CD4-positive, alpha-beta T cell (primary cell): ENCODE measurements at regions not wholly inside any gene's neighbourhood (a gene's known extent, or its start where the extent isn't known, plus 50 kb on each side); places are given as distances from the start of the nearest gene placed in this dataset.

Experiments
- ATAC-seq: fragments of 200-7000 bp; cut with Tn5 transposase; one replicate; pipeline ENCODE4 v1.10.0; 2022; ENCODE audit warnings: mild to moderate bottlenecking; ENCODE audit not compliant: poor library complexity
- CTCF ChIA-PET: fragments of 350-600 bp; sonication (Branson Sonifier 250); formaldehyde crosslinking; loops from one replicate; lab custom pipeline; 2021; ENCODE audit warnings: antibody characterized with exemption, inconsistent platforms; lab: Charles Lee
- POLR2A ChIA-PET: fragments of 350-600 bp; sonication (Branson Sonifier 250); formaldehyde crosslinking; loops from one replicate; lab custom pipeline; 2021; ENCODE audit warnings: antibody characterized with exemption, inconsistent platforms; lab: Charles Lee
- DNase-seq, 14 experiments: peaks; one replicate each; pipeline ENCODE4 v3.0.0-alpha.2; 2013 to 2020; ENCODE audit warnings: mixed read lengths in 2 of 14
- H3K27ac ChIP-seq, 2 donors: one replicate each; pipeline versions ENCODE4 v1.5.1 to v1.7.0; 2013; ENCODE audit warnings: low read length in 2 of 2, low read depth in 1 of 2, mild to moderate bottlenecking in 1 of 2
- H3K27me3 ChIP-seq, 2 experiments: 1 replicate in 1 of 2; 2 replicates in 1 of 2; pipeline versions ENCODE4 v1.6.1 to v1.7.0; 2013; ENCODE audit warnings: low read length in 2 of 2, control low read depth in 1 of 2, mild to moderate bottlenecking in 1 of 2, moderate library complexity in 1 of 2; ENCODE audit not compliant: insufficient read depth in 2 of 2, control insufficient read depth in 1 of 2
- H3K36me3 ChIP-seq: one replicate; pipeline ENCODE4 v1.6.1; 2013; ENCODE audit warnings: low read length, control low read depth; ENCODE audit not compliant: insufficient read depth
- H3K4me1 ChIP-seq: one replicate; pipeline ENCODE4 v1.6.1; 2013; ENCODE audit warnings: low read length, control low read depth; ENCODE audit not compliant: insufficient read depth
- H3K4me3 ChIP-seq: one replicate; pipeline ENCODE4 v1.5.1; 2013; ENCODE audit warnings: mild to moderate bottlenecking, low read length, moderate library complexity
- H3K9me3 ChIP-seq, 2 experiments: 1 replicate in 1 of 2; 2 replicates in 1 of 2; pipeline versions ENCODE4 v1.6.1 to v1.7.0; 2013; ENCODE audit warnings: low read length in 2 of 2, mild to moderate bottlenecking in 2 of 2, control low read depth in 1 of 2, moderate library complexity in 1 of 2; ENCODE audit not compliant: control insufficient read depth in 1 of 2, insufficient read depth in 1 of 2
- H3K27ac Mint-ChIP-seq: one replicate; pipeline ENCODE4 v1.8.0; 2020; ENCODE audit warnings: mixed read lengths
- H3K27me3 Mint-ChIP-seq: one replicate; pipeline ENCODE4 v1.8.0; 2021; ENCODE audit warnings: mixed read lengths
- H3K36me3 Mint-ChIP-seq: one replicate; pipeline ENCODE4 v1.8.0; 2021; ENCODE audit warnings: low read depth, mixed read lengths
- H3K4me1 Mint-ChIP-seq: one replicate; pipeline ENCODE4 v1.8.0; 2021; ENCODE audit warnings: low read depth, mixed read lengths
- H3K4me3 Mint-ChIP-seq: one replicate; pipeline ENCODE4 v1.8.0; 2020; ENCODE audit warnings: mild to moderate bottlenecking, mixed read lengths
- H3K9me3 Mint-ChIP-seq: one replicate; pipeline ENCODE4 v1.8.0; 2020; ENCODE audit warnings: mixed read lengths
- intact Hi-C, 2 experiments: fragments of 100-400 bp; cut with DNase I in 1 of 2; cut with micrococcal nuclease in 1 of 2; formaldehyde crosslinking; loops; one replicate each; pipeline versions ENCODE4 v1.15.1 to v1.9.0; 2023 to 2025; cut with DNase I, micrococcal nuclease
- TF ChIP-seq, protein P1 (sequence below): fragments of 200-600 bp; IDR thresholded peaks from one replicate; pipeline ENCODE4 v1.8.0; 2022; ENCODE audit warnings: antibody characterized with exemption, mild to moderate bottlenecking

- TF ChIP-seq, protein P1, sequence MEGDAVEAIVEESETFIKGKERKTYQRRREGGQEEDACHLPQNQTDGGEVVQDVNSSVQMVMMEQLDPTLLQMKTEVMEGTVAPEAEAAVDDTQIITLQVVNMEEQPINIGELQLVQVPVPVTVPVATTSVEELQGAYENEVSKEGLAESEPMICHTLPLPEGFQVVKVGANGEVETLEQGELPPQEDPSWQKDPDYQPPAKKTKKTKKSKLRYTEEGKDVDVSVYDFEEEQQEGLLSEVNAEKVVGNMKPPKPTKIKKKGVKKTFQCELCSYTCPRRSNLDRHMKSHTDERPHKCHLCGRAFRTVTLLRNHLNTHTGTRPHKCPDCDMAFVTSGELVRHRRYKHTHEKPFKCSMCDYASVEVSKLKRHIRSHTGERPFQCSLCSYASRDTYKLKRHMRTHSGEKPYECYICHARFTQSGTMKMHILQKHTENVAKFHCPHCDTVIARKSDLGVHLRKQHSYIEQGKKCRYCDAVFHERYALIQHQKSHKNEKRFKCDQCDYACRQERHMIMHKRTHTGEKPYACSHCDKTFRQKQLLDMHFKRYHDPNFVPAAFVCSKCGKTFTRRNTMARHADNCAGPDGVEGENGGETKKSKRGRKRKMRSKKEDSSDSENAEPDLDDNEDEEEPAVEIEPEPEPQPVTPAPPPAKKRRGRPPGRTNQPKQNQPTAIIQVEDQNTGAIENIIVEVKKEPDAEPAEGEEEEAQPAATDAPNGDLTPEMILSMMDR, result no peak
- Histone ChIP-seq H3K27ac (no peak overlapping the region), H3K36me3 (no peaks in the 10 kb centered on the region), H3K9me3 (no peaks in the 10 kb centered on the region), H3K4me3 (peak overlapping the region; percentile 48), H3K4me1 (peaks cover 25% of the 10 kb centered on the region), H3K27me3 (peaks cover 17 to 43% of the 10 kb centered on the region in 2 experiments)
- CTCF ChIA-PET, result no interaction called here
- Mint-ChIP-seq H3K4me1 (peaks cover 27% of the 10 kb centered on the region), H3K4me3 (peak overlapping the region; percentile 91), H3K36me3 (no peaks in the 10 kb centered on the region), H3K9me3 (no peaks in the 10 kb centered on the region), H3K27ac (no peak overlapping the region), H3K27me3 (peaks cover 38% of the 10 kb centered on the region)
- ATAC-seq, result peak; percentile 59
- peak in 2 of 14 experiments; percentile 5 to 20 for DNase-seq
- POLR2A ChIA-PET, result no interaction called here
- intact Hi-C loops, result no loop called here
These were observed 114.3 kb upstream of the TEX13C start for GRCh38 chrX:125205133-125205917.

- TF ChIP-seq, protein P1, result no peak
- Histone ChIP-seq H3K36me3 (no peaks in the 10 kb centered on the region), H3K27ac (no peak overlapping the region), H3K4me1 (peaks cover 25% of the 10 kb centered on the region), H3K27me3 (peaks cover 17 to 43% of the 10 kb centered on the region in 2 experiments), H3K4me3 (peak overlapping the region; percentile 48), H3K9me3 (no peaks in the 10 kb centered on the region)
- Mint-ChIP-seq H3K4me1 (peaks cover 27% of the 10 kb centered on the region), H3K4me3 (peak overlapping the region; percentile 91), H3K36me3 (no peaks in the 10 kb centered on the region), H3K9me3 (no peaks in the 10 kb centered on the region), H3K27ac (no peak overlapping the region), H3K27me3 (peaks cover 38% of the 10 kb centered on the region)
- intact Hi-C loops, result no loop called here
- no peak for DNase-seq
- ChIA-PET POLR2A (no interaction called here), CTCF (no interaction called here)
- ATAC-seq, result no peak
These were observed 113.6 kb upstream of the TEX13C start for GRCh38 chrX:125205918-125206665.

- peaks cover 2% of the 10 kb centered on the region for H3K4me1 ChIP-seq
- no peaks in the 10 kb centered on the region for H3K36me3 ChIP-seq
- TF ChIP-seq, protein P1, result no peak
- no peaks in the 10 kb centered on the region for H3K9me3 ChIP-seq
- Mint-ChIP-seq H3K27ac (no peak overlapping the region), H3K36me3 (no peaks in the 10 kb centered on the region), H3K27me3 (peaks cover 12% of the 10 kb centered on the region), H3K4me3 (no peak overlapping the region), H3K4me1 (peaks cover 10% of the 10 kb centered on the region), H3K9me3 (no peaks in the 10 kb centered on the region)
- peaks cover 5 to 17% of the 10 kb centered on the region in 2 experiments for H3K27me3 ChIP-seq
- ChIA-PET CTCF (no interaction called here), POLR2A (no interaction called here)
- DNase-seq (no peak), ATAC-seq (no peak)
- H3K27ac ChIP-seq, result no peak overlapping the region
- no peak overlapping the region for H3K4me3 ChIP-seq
- intact Hi-C loops, result no loop called here
These were observed 109.5 kb upstream of the TEX13C start for GRCh38 chrX:125210146-125210545.
